Tibial nerve (tissue), 3 donors: ENCODE measurements at regions not wholly inside any gene's neighbourhood (a gene's known extent, or its start where the extent isn't known, plus 50 kb on each side); places are given as distances from the start of the nearest gene placed in this dataset.

Experiments used
- CTCF ChIP-seq, 5 experiments: fragments of 200-600 bp in 3 of 5; fragments of 450-650 bp in 2 of 5; sonication (generic) in 3 of 5; IDR thresholded peaks; one replicate each; pipeline ENCODE4 v1.5.1; 2016 to 2019; ENCODE audit warnings: antibody characterized with exemption in 5 of 5, mild to moderate bottlenecking in 3 of 5, moderate library complexity in 2 of 5
- POLR2A ChIP-seq, 2 donors: fragments of 450-650 bp; IDR thresholded peaks; one replicate each; pipeline ENCODE4 v1.6.1; 2017; ENCODE audit warnings: antibody characterized with exemption in 2 of 2, mild to moderate bottlenecking in 2 of 2, moderate library complexity in 2 of 2

GRCh38 chr2:103213028-103213542 lies 451.3 kb downstream of the TMEM182 start:
- TF ChIP-seq POLR2A (IDR thresholded peaks at IDR 0.05) (no peak), CTCF (IDR thresholded peaks at IDR 0.05) (no peak)
